ENCODE measurements at regions not wholly inside any gene's neighbourhood (a gene's known extent, or its start where the extent isn't known, plus 50 kb on each side); places are given as distances from the start of the nearest gene placed in this dataset.
A peak's percentile ranks its signal among the peaks of the same experiment; 100 is the strongest.

DNA sequence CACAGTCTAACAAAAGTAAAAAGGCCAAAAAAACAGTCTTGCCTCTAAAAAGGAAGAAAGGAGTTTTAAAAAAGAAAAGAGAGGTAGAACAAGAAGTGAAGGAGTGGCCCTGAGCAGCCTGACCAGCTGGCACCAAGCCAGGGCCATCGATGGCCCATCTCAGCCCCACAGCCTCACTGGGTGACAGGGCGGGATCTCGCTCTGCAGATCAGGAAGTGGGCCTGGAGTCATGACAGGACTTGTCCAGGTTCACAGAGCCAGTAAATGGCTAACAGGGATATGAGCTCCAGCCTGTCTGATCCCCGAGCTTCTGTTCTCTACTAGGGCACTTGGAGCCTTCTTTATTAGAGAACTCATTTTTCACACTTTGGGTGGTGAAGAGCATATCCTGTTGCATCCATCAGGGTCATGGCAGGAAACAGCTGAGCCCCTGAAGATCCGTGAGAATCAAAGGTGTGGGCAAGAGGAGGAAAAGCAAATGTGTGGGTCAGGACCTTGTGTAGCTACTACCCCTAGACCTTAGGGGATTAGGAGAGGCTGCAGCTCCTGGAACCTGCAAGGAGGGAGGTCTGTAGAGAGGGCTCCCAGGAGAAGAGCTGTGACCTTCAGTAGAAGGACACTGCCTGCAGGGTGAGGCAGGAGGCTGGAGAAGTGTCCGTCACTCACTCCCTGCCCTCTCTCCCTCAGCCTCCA lies 299.0 kb upstream of the MSX2 start:
- no peak overlapping the region for H3K4me3 ChIP-seq (replicated peaks in 1 of 2; ENCODE audit: low read depth in 1 of 2, low read length in 2 of 2)
- POLR2A ChIA-PET, result no interaction called here
- peak; percentile 44; the same call in 1 of the 2 replicates for ATAC-seq
- H3K36me3 ChIP-seq (ENCODE audit: control insufficient read depth in 1 of 2, insufficient read depth in 2 of 2, low read length in 2 of 2), result no peaks in the 10 kb centered on the region
- no peaks in the 10 kb centered on the region for H3K9me2 ChIP-seq (ENCODE audit: insufficient read depth)
- no peaks in the 10 kb centered on the region for H3K79me2 ChIP-seq (ENCODE audit: insufficient read depth, low read length)
- H3K27me3 ChIP-seq (ENCODE audit: insufficient read depth, low read length), result no peaks in the 10 kb centered on the region; the same call in 1 of the 2 replicates
- BruUV-seq (replicated peaks), result no TSS peak
- H4K20me1 ChIP-seq (ENCODE audit: insufficient read depth), result no peaks in the 10 kb centered on the region
- no peaks in the 10 kb centered on the region for H3K9me3 ChIP-seq (ENCODE audit: control insufficient read depth in 1 of 2, insufficient read depth in 1 of 2, low read depth in 1 of 2, low read length in 2 of 2)
- no peak overlapping the region for H3K27ac ChIP-seq (ENCODE audit: low read depth, low read length)
- DNase-seq (ENCODE audit: low read depth, low spot score), result no peak
- TF ChIP-seq JUND (IDR thresholded peaks at IDR 0.05) (no peak), SIN3A (IDR thresholded peaks at IDR 0.05; ENCODE audit: low read depth) (no peak), EZH2 (IDR thresholded peaks at IDR 0.05) (no peak), POLR2A (IDR thresholded peaks at IDR 0.05; ENCODE audit: borderline replicate concordance, extremely low read depth, insufficient read depth, insufficient read length) (no peak), ZNF274 (IDR thresholded peaks at IDR 0.05; ENCODE audit: low read depth, low read length) (no peak), ZFX (IDR thresholded peaks at IDR 0.05) (no peak), SRF (IDR thresholded peaks at IDR 0.05; ENCODE audit: low read depth) (no peak), CBX3 (IDR thresholded peaks at IDR 0.05; ENCODE audit: low read depth) (no peak), ELF1 (IDR thresholded peaks at IDR 0.05; ENCODE audit: borderline replicate concordance, low read depth) (no peak), ATF3 (IDR thresholded peaks at IDR 0.05) (no peak), EGR1 (IDR thresholded peaks at IDR 0.05; ENCODE audit: low read depth) (no peak), POLR2AphosphoS5 (IDR thresholded peaks at IDR 0.05; ENCODE audit: low read depth, low read length) (no peak), RAD21 (IDR thresholded peaks at IDR 0.05; ENCODE audit: low read depth) (no peak), EZH2phosphoT487 (IDR thresholded peaks at IDR 0.05; ENCODE audit: borderline replicate concordance) (no peak), FOSL1 (IDR thresholded peaks at IDR 0.05; ENCODE audit: low read depth) (no peak), CEBPB (IDR thresholded peaks at IDR 0.05; ENCODE audit: low read depth) (no peak)
- TF ChIP-seq, protein P1, sequence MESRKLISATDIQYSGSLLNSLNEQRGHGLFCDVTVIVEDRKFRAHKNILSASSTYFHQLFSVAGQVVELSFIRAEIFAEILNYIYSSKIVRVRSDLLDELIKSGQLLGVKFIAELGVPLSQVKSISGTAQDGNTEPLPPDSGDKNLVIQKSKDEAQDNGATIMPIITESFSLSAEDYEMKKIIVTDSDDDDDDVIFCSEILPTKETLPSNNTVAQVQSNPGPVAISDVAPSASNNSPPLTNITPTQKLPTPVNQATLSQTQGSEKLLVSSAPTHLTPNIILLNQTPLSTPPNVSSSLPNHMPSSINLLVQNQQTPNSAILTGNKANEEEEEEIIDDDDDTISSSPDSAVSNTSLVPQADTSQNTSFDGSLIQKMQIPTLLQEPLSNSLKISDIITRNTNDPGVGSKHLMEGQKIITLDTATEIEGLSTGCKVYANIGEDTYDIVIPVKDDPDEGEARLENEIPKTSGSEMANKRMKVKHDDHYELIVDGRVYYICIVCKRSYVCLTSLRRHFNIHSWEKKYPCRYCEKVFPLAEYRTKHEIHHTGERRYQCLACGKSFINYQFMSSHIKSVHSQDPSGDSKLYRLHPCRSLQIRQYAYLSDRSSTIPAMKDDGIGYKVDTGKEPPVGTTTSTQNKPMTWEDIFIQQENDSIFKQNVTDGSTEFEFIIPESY (IDR thresholded peaks at IDR 0.05; ENCODE audit: extremely low read depth, insufficient replicate concordance, low read length), result no peak
- no peak overlapping the region for H2AFZ ChIP-seq (ENCODE audit: low read depth, low read length, poor library complexity, severe bottlenecking)
- peaks cover 8 to 9% of the 10 kb centered on the region in 2 experiments for H3K4me1 ChIP-seq (ENCODE audit: control insufficient read depth in 1 of 2, insufficient read depth in 2 of 2, low read length in 2 of 2)
- CTCF ChIA-PET, result no interaction called here
- H3K4me2 ChIP-seq (ENCODE audit: low read length), result peak overlapping the region; percentile 19; the same call in 1 of the 2 replicates
- intact Hi-C loops (cut with micrococcal nuclease), result loop anchor here (5.0 to 10.0 kb wide), 2 partner anchors 99 to 157 kb away; no protein-coding TSS in a partner anchor
- RAD21 ChIA-PET (ENCODE audit: low non-redundant PET in 1 of 2, low total read pairs in 2 of 2, uncharacterized antibody in 2 of 2, unreplicated experiment in 2 of 2), result no interaction called here
- no peak overlapping the region for H3K9ac ChIP-seq (ENCODE audit: low read length)

Measured in HCT116 (cell line).